SK-N-SH treated with all-trans-retinoic acid at 6 μM for 48 hours (cell line): ENCODE measurements at regions not wholly inside any gene's neighbourhood (a gene's known extent, or its start where the extent isn't known, plus 50 kb on each side); places are given as distances from the start of the nearest gene placed in this dataset.

Experiments
- CSRNP3 ChIP-seq: fragments of 250-450 bp; sonication (Bioruptor Pico); IDR thresholded peaks from 2 replicates; pipeline ENCODE4 v1.5.1; 2021; ENCODE audit warnings: mild to moderate bottlenecking, moderate library complexity
- TSHZ2 ChIP-seq: fragments of 250-450 bp; sonication (Bioruptor Pico); IDR thresholded peaks from 2 replicates; pipeline ENCODE4 v1.5.0; 2020; ENCODE audit warnings: mild to moderate bottlenecking, moderate library complexity
- ZFP3 ChIP-seq: fragments of 250-450 bp; sonication (Bioruptor Pico); IDR thresholded peaks from 2 replicates; pipeline ENCODE4 v1.5.0; 2020; ENCODE audit warnings: mild to moderate bottlenecking, moderate library complexity

GRCh38 chr5:117519957-117520500 lies 945.4 kb upstream of the SEMA6A start:
- TF ChIP-seq TSHZ2 (CRISPR knock-in tag): no peak
- TF ChIP-seq ZFP3 (CRISPR knock-in tag): no peak
- TF ChIP-seq CSRNP3 (CRISPR knock-in tag): no peak
